Activated naive CD8-positive, alpha-beta T cell treated with anti-CD3 and anti-CD28 coated beads, Interleukin-2, amount 50 U/mL, for 16 hours (primary cell): ENCODE measurements at regions not wholly inside any gene's neighbourhood (a gene's known extent, or its start where the extent isn't known, plus 50 kb on each side); places are given as distances from the start of the nearest gene placed in this dataset.
"Not testable (repeated sequence)": the region's sequence is repeated elsewhere in the genome, so short reads cannot be mapped to it uniquely, and the experiment has no call there.

Experiments
- DNase-seq: peaks from one replicate; pipeline ENCODE4 v3.0.0-alpha.2; 2020; ENCODE audit warnings: low read depth, low spot score

- DNase-seq: no peak
These were observed 142.5 kb upstream of the PREP start for GRCh38 chr6:105545228-105545920.

- DNase-seq: no peak
These were observed 137.0 kb upstream of the PREP start for GRCh38 chr6:105539911-105540310.

GRCh38 chr6:105537981-105538578 lies 135.2 kb upstream of the PREP start:
- no peak for DNase-seq

- DNase-seq: no peak
These were observed 134.1 kb upstream of the PREP start for GRCh38 chr6:105536961-105537360.

- DNase-seq: no peak
These were observed 130.4 kb upstream of the PREP start for GRCh38 chr6:105533301-105533700.

GRCh38 chr6:105526225-105526872 lies 123.5 kb upstream of the PREP start:
- no peak for DNase-seq

- DNase-seq: no peak
These were observed 119.9 kb upstream of the PREP start for GRCh38 chr6:105522626-105523322.

GRCh38 chr6:105519954-105520353 lies 117.1 kb upstream of the PREP start:
- no peak for DNase-seq

- not testable (repeated sequence) for DNase-seq
These were observed 116.1 kb upstream of the PREP start for GRCh38 chr6:105518993-105519392.

GRCh38 chr6:105515054-105515453 lies 112.2 kb upstream of the PREP start:
- DNase-seq: no peak

GRCh38 chr6:105514306-105514705 lies 111.4 kb upstream of the PREP start:
- DNase-seq: no peak

GRCh38 chr6:105511639-105512038 lies 108.8 kb upstream of the PREP start:
- DNase-seq: no peak

GRCh38 chr6:105510746-105511145 lies 107.9 kb upstream of the PREP start:
- no peak for DNase-seq

GRCh38 chr6:105509506-105510331 lies 106.8 kb upstream of the PREP start:
- DNase-seq: no peak

GRCh38 chr6:105507811-105508210 lies 104.9 kb upstream of the PREP start:
- DNase-seq: no peak

- no peak for DNase-seq
These were observed 101.8 kb upstream of the PREP start for GRCh38 chr6:105504706-105505105.

GRCh38 chr6:105503641-105504040 lies 100.8 kb upstream of the PREP start:
- no peak for DNase-seq

GRCh38 chr6:105501826-105502344 lies 99.0 kb upstream of the PREP start:
- DNase-seq: no peak

GRCh38 chr6:105501246-105501645 lies 98.4 kb upstream of the PREP start:
- DNase-seq: no peak

- no peak for DNase-seq
These were observed 97.8 kb upstream of the PREP start for GRCh38 chr6:105500693-105501092.

- no peak for DNase-seq
These were observed 97.0 kb upstream of the PREP start for GRCh38 chr6:105499931-105500330.
